ENCODE measurements at regions not wholly inside any gene's neighbourhood (a gene's known extent, or its start where the extent isn't known, plus 50 kb on each side); places are given as distances from the start of the nearest gene placed in this dataset.

- no peak for TF ChIP-seq CHD7 (IDR thresholded peaks at IDR 0.05; ENCODE audit: low read depth, low read length)
- TF ChIP-seq RBM14 (IDR thresholded peaks at IDR 0.05; ENCODE audit: borderline replicate concordance, insufficient read depth, low read depth, low read length) = no peak
- no peak for TF ChIP-seq STAT6 (CRISPR knock-in tag; IDR thresholded peaks at IDR 0.05)
- no peak for TF ChIP-seq MTA2 (IDR thresholded peaks at IDR 0.05; ENCODE audit: low read depth)
Observed at GRCh38 chr11:70808686-70809375, 410.5 kb downstream of the CTTN start (continued).

Measured in K562 (cell line).